ENCODE measurements at regions not wholly inside any gene's neighbourhood (a gene's known extent, or its start where the extent isn't known, plus 50 kb on each side); places are given as distances from the start of the nearest gene placed in this dataset.
"Not testable (repeated sequence)": the region's sequence is repeated elsewhere in the genome, so short reads cannot be mapped to it uniquely, and the experiment has no call there.

DNA sequence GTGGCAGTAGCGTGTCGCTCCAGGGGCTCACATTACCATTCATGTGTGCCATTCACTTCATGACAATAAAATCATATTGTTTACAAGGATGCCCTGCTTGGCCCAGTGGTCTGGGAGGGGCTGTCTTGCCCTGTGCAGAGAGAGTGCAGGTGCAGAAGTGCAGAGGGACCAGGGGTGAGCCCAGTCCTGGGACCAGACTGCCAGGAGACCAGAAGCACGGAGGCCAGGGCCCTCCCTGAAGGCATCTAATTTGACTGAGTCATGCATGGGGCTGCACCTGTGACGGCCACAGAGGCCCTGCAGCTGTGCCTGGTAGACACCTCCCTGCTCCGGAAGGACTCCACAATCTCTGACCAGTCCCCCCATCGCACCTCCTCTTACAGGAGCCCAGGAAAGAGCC lies 164.4 kb upstream of the FOXD4L5 start:
- Mint-ChIP-seq H3K4me1 (ENCODE audit: low read depth) (no peaks in the 10 kb centered on the region), H3K27ac (no peak overlapping the region), H3K4me3 (ENCODE audit: low read depth) (no peak overlapping the region), H3K27me3 (no peaks in the 10 kb centered on the region), H3K36me3 (ENCODE audit: insufficient read depth) (peaks cover 4% of the 10 kb centered on the region), H3K9me3 (ENCODE audit: low read depth) (peaks cover 39% of the 10 kb centered on the region)
- no peak for DNase-seq (ENCODE audit: low spot score, unreplicated experiment)
- TF ChIP-seq, protein P1, sequence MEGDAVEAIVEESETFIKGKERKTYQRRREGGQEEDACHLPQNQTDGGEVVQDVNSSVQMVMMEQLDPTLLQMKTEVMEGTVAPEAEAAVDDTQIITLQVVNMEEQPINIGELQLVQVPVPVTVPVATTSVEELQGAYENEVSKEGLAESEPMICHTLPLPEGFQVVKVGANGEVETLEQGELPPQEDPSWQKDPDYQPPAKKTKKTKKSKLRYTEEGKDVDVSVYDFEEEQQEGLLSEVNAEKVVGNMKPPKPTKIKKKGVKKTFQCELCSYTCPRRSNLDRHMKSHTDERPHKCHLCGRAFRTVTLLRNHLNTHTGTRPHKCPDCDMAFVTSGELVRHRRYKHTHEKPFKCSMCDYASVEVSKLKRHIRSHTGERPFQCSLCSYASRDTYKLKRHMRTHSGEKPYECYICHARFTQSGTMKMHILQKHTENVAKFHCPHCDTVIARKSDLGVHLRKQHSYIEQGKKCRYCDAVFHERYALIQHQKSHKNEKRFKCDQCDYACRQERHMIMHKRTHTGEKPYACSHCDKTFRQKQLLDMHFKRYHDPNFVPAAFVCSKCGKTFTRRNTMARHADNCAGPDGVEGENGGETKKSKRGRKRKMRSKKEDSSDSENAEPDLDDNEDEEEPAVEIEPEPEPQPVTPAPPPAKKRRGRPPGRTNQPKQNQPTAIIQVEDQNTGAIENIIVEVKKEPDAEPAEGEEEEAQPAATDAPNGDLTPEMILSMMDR (IDR thresholded peaks at IDR 0.05; ENCODE audit: unreplicated experiment), result no peak

DNA sequence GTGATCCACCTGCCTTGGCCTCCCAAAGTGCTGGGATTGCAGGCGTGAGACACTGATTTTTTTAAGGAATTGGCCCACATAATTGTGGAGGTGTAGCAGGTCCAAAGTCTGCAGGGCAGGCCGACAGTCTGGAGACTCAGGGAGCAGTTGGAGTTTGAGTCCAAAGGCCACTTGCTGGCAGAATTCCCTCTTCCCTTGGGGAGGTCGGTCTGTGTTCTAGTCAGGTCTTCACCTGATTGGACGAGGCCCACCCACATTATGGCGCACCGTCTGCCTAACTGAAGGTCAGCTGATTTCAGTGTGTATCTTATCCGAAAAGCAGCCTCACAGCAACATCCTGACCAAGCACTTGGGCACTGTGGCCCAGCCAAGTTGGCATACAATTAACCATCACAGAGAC lies 162.1 kb upstream of the FOXD4L5 start:
- not testable (repeated sequence) for H3K27ac Mint-ChIP-seq; H3K27me3 Mint-ChIP-seq; H3K4me1 Mint-ChIP-seq (ENCODE audit: low read depth); H3K4me3 Mint-ChIP-seq (ENCODE audit: low read depth); H3K36me3 Mint-ChIP-seq (ENCODE audit: insufficient read depth); DNase-seq (ENCODE audit: low spot score, unreplicated experiment)
- H3K9me3 Mint-ChIP-seq (ENCODE audit: low read depth), result peaks cover 37% of the 10 kb centered on the region

DNA sequence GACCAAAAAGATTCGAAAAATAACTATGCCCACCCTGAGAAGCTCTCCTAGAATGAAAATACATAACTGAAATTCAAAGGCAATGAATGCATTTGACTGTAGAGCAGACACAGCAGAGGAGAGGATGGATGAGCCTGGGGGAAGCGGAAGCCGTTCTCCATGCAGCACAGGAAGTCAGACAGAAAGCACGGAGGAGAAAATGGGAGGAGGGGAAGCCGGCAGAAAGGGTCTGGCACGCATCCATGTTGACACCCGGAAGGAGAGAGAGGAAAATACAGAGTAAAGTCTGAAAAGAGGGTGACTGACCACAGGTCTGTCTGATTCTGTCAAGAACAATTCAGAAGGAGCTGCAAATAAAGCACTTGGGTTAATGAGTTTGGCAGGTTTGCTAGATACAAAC lies 161.0 kb upstream of the FOXD4L5 start:
- H3K4me3 Mint-ChIP-seq (ENCODE audit: low read depth); H3K4me1 Mint-ChIP-seq (ENCODE audit: low read depth); H3K27me3 Mint-ChIP-seq; H3K36me3 Mint-ChIP-seq (ENCODE audit: insufficient read depth); H3K27ac Mint-ChIP-seq; DNase-seq (ENCODE audit: low spot score, unreplicated experiment): not testable (repeated sequence)
- peaks cover 32% of the 10 kb centered on the region for H3K9me3 Mint-ChIP-seq (ENCODE audit: low read depth)

DNA sequence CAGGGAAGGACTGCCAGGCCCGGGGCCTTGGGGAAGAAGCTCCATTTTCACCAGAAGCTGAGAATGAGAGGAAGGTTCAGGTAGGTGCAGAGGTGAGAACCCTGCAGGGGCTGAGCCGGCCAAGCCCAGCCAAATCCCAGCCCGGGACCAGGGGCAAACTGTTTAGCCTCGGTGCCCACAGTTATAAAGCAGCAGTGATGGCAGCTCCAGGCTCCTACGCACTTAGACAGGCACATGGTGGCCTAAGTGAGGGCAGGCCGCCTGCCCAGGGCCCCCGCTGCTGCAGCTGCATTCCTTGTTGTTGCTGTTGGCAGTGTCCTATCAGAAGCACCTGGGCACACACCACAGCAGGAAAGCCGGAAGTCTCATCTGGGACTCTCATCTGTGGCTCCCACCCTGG lies 159.9 kb upstream of the FOXD4L5 start:
- Mint-ChIP-seq H3K9me3 (ENCODE audit: low read depth) (peaks cover 30% of the 10 kb centered on the region), H3K4me3 (ENCODE audit: low read depth) (no peak overlapping the region), H3K27me3 (no peaks in the 10 kb centered on the region), H3K4me1 (ENCODE audit: low read depth) (no peaks in the 10 kb centered on the region), H3K27ac (no peak overlapping the region), H3K36me3 (ENCODE audit: insufficient read depth) (peaks cover 6% of the 10 kb centered on the region)
- TF ChIP-seq, protein P1 (IDR thresholded peaks at IDR 0.05; ENCODE audit: unreplicated experiment), result no peak
- DNase-seq (ENCODE audit: low spot score, unreplicated experiment), result no peak

DNA sequence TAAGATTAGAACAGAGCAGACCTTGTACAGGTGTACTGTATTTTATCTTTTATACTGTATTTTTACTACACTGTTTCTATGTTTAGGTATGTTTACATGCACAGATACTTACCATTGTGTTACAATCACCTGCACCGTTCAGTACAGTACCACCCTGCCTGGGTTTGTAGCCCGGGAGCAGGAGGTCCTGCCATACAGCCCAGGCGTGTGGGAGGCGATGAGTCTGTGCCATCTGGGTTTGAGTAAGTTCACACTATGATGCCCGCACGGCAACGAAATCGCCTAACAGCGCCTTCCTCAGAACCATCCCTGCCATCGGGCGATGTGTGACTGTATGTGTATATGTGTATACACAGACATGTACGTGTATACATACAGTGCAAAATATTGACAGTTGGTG lies 157.1 kb upstream of the FOXD4L5 start:
- H3K27me3 Mint-ChIP-seq; H3K4me1 Mint-ChIP-seq (ENCODE audit: low read depth); H3K36me3 Mint-ChIP-seq (ENCODE audit: insufficient read depth); H3K4me3 Mint-ChIP-seq (ENCODE audit: low read depth); DNase-seq (ENCODE audit: low spot score, unreplicated experiment); H3K27ac Mint-ChIP-seq: not testable (repeated sequence)
- H3K9me3 Mint-ChIP-seq (ENCODE audit: low read depth), result peaks cover 30% of the 10 kb centered on the region

DNA sequence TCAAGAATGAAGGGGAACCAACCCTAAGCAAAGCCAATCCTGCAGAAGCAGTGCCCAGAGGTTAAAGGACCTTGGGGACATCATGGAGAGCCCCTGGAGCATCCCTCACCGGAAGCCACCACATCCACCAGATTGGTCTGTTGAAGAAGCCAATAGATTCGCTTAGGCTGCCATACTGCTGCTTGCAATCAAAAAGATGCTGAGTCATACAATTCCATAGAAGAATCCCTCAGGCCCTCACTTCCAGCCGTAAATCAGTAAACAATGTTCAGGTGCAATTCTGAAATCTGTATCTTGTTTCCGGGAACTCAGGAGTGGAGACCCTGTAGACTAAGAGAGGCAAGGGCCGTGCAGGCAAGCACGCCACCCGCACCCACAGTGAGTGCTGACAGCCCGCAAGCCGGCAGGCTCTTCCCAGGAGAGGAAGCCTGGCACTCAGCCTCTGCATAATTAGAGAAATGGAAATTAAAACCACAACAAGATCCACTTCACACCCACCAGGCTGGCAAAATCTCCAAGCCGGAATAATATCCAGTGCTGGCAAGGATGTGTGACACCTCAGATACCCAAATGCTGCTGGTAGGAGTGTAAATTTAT lies 156.4 kb upstream of the FOXD4L5 start:
- not testable (repeated sequence) for DNase-seq (ENCODE audit: low spot score, unreplicated experiment); H3K36me3 Mint-ChIP-seq (ENCODE audit: insufficient read depth); H3K4me3 Mint-ChIP-seq (ENCODE audit: low read depth); H3K27ac Mint-ChIP-seq; H3K4me1 Mint-ChIP-seq (ENCODE audit: low read depth); H3K27me3 Mint-ChIP-seq
- peaks cover 36% of the 10 kb centered on the region for H3K9me3 Mint-ChIP-seq (ENCODE audit: low read depth)

DNA sequence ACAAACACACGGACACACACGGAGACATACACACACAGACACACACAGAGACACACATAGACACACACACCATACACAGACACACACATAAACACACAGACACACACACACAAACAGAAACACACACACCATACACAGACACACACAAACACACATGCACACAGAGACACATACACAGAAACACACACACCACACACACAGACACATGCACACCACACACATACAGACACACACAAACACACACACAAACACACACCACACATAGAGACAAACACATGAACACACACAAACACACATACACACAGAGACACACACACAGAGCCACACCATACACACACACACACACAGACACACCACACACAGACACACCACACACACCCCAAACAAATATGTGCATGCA lies 152.7 kb upstream of the FOXD4L5 start:
- H3K9me3 Mint-ChIP-seq (ENCODE audit: low read depth), result peaks cover 38% of the 10 kb centered on the region
- no peaks in the 10 kb centered on the region for H3K27me3 Mint-ChIP-seq
- no peaks in the 10 kb centered on the region for H3K4me1 Mint-ChIP-seq (ENCODE audit: low read depth)
- no peak overlapping the region for H3K4me3 Mint-ChIP-seq (ENCODE audit: low read depth)
- TF ChIP-seq, protein P1 (IDR thresholded peaks at IDR 0.05; ENCODE audit: unreplicated experiment), result no peak
- H3K36me3 Mint-ChIP-seq (ENCODE audit: insufficient read depth), result peaks cover 10% of the 10 kb centered on the region
- H3K27ac Mint-ChIP-seq, result no peak overlapping the region
- no peak for DNase-seq (ENCODE audit: low spot score, unreplicated experiment)

Data from progenitor cell of endocrine pancreas (in vitro differentiated cells).